Activated CD8-positive, alpha-beta memory T cell treated with anti-CD3 and anti-CD28 coated beads for 24 hours (primary cell): ENCODE measurements at regions not wholly inside any gene's neighbourhood (a gene's known extent, or its start where the extent isn't known, plus 50 kb on each side); places are given as distances from the start of the nearest gene placed in this dataset.

Experiments used
- DNase-seq: peaks from one replicate; pipeline ENCODE4 v3.0.0-alpha.2; 2020

GRCh38 chr13:88103824-88104223, 432.7 kb downstream of the SLITRK5 start:
- no peak for DNase-seq

GRCh38 chr13:88104576-88104975, 433.4 kb downstream of the SLITRK5 start:
- DNase-seq: no peak

DNA sequence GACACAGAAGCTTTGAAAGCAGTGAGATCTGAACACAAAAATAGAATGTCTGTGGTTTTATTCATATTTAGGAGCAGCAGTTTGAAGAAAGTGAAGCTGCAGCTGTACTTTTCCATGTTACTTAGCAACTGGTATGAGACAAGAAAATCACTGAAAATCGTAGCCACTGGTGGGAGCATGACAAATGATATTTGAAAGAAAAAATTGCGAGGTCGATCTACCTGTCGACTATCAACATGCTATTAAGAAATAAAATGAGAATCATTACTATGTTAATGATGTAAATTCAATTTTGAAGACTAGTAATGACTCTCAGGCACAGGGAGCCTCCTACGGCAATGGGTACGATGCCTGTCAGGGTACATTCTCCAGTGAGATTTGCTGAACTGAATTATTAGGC, 436.4 kb downstream of the SLITRK5 start:
- DNase-seq: no peak

- DNase-seq: no peak
Observed at GRCh38 chr13:88112526-88112925, 441.4 kb downstream of the SLITRK5 start.

- no peak for DNase-seq
Observed at GRCh38 chr13:88115976-88116375, 444.8 kb downstream of the SLITRK5 start.

GRCh38 chr13:88118952-88119351, 447.8 kb downstream of the SLITRK5 start:
- no peak for DNase-seq

- no peak for DNase-seq
Observed at GRCh38 chr13:88124142-88124541, 453.0 kb downstream of the SLITRK5 start.

DNA sequence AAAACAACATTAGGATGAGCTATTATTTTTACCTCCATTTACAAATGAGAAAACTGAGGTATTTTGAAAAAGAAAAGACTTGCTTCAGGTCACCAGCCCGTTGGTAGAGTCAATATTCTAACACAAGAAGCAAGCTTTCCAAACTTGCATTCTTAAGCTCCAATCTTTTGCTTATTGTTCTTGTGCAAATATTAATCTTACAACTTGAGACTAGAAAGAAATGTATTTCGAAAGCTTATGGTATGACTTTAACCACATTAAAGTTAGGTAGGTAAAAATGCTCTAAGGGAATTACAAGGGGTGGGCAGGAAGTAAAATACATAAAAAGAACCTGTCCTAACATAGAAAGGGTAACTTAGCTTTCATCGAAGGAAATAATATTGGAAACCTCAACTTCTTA, 453.9 kb downstream of the SLITRK5 start:
- no peak for DNase-seq

DNA sequence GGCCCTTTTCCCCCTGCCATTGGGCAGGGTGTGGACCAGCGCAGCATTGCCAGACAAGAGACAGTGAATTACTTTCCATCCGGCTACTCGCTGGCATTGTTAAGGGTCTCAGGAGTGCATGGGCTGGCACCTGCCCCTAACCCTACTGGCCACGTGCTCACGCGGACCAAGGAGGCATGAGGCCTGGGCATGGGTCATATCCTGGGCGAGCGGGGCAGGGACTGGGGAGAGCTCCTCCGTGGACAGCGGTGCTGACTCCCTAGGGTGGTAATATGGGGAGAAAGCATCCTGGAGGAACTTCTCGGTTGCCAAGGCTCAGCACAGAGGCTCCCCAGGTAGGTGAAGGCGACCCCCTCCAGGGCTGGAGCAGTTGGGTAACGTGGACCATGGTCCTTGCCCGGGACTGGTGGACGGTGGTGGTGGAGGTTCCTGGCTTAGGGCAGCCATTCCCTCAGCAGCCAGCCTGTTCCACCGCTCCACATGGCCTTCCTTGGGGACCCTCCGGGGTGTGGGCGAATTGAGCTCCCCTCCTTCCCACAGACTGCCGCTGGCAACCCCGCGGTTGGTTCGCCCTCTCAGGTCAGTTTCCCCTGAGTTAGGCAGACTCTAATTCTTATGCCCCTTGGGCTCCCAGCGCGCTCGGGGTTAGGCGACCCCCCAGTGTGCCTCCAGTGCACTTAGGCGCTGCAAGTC, 465.1 kb downstream of the SLITRK5 start:
- DNase-seq: no peak

DNA sequence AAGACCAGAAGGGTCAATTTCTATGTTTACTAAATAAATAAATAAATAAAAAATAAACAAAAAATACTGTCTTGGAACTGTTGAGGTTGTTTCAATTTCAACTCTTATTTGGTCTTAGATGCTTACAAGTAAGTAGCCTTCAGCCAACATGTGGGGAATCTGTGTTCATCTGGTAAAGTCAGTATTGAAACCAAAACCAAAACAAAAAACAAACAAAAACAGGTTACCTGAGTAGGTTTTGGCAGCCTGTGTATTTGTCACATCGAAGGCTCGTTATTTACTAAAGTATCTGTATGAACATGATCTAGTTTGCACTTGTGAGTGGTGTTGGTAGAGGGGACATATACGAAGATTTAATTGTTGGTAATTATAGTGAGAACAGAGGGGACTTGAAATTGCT, 471.5 kb downstream of the SLITRK5 start:
- no peak for DNase-seq

DNA sequence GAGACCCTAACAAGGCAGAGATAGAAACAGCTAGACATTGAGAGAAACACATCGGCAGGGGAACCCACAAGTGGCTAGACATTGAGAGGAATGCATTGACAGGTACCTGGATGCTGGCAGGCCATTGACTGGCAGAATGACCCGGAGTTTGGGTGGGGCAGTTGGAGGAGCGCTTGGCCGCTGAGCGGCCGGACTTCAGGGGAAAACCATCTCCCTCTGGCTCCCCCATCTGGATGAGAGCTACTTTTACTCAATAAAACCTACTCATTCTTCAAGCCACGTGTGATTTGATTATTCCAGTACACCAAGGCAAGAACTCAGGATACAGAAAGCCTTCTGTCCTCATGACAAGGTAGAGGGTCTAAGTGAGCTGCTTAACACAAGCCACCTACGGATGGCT, 473.4 kb downstream of the SLITRK5 start:
- no peak for DNase-seq

DNA sequence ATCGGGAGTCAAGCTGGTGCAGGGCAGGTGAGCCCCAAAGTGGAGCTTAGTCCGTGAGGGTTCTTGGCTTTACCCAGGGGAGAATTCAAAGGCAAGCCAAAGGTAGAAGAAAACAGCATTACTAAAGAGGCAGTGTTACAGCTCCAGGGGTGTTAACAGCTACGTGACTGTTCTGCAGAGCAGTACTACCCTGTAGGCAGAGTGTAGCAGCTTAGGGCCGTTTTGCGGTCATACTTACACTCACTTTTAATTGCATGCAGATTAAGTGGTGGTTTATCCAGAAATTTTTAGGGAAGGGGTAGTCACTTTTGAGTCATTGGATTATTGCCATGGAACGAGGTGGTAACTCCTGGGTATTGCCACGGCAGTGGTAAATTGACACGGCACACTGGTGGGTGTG, 482.2 kb downstream of the SLITRK5 start:
- no peak for DNase-seq

- DNase-seq: no peak
Observed at GRCh38 chr13:88154001-88154400, 482.8 kb downstream of the SLITRK5 start.

- DNase-seq: no peak
Observed at GRCh38 chr13:88162076-88162702, 491.0 kb downstream of the SLITRK5 start.

DNA sequence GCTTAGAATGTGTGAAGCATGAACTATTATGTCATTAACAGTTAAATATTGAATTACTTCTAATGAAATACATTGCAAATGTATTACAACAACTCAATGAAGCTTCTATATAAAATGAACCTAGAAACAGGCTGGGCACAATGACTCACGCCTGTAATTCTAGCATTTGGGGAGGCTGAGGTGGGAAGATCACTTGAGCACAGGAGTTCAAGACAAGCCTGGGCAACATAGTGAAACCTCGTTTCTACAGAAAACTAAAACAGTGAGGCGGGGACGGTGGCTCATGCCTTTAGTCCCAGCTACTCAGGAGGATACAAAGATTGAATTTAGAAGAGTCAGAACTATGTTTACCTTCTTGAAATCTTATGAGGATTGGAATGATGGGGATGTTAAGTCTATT, 505.1 kb downstream of the SLITRK5 start:
- no peak for DNase-seq

- DNase-seq: no peak
Observed at GRCh38 chr13:88183440-88183839, 512.3 kb downstream of the SLITRK5 start.

- no peak for DNase-seq
Observed at GRCh38 chr13:88188986-88189385, 517.8 kb downstream of the SLITRK5 start.

DNA sequence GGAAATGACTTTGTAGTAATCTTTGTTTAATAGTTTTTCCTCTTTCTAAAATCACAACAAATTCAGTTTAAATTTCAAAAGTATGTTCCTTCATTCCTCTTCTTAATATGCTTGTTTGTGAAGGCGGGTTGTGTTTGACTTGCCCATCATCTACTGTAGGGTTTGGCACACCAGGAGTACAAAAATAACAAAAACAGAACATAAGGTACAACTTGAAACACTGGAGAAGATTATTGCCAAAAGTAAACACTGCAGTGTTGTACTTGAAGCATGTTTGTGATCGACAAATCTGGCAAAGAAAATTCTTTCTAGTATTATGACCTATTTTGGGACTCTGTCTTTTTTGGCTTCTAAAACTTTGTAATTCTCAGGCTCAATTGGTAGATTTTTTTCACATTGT, 518.6 kb downstream of the SLITRK5 start:
- DNase-seq: no peak

GRCh38 chr13:88196106-88196505, 524.9 kb downstream of the SLITRK5 start:
- no peak for DNase-seq

- DNase-seq: no peak
Observed at GRCh38 chr13:88217372-88217771, 546.2 kb downstream of the SLITRK5 start.

DNA sequence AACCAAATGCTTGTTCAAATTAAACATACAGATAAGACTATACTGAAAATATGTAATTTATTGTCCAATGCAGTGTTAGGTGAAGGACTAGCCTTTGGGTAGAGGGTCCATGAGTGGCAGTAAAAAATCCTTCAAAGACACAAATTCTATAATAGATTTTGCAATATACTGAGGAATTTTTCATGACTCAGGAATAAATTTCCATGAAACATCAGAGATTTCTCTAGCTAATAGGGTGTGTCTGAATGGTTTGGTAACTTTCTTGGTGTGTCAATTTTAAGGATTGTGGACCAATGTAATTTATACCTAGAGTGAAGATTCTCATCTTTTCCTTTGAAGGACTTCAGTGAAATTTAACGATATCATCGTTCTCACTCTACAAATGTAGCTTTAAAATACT, 546.7 kb downstream of the SLITRK5 start:
- DNase-seq: no peak

DNA sequence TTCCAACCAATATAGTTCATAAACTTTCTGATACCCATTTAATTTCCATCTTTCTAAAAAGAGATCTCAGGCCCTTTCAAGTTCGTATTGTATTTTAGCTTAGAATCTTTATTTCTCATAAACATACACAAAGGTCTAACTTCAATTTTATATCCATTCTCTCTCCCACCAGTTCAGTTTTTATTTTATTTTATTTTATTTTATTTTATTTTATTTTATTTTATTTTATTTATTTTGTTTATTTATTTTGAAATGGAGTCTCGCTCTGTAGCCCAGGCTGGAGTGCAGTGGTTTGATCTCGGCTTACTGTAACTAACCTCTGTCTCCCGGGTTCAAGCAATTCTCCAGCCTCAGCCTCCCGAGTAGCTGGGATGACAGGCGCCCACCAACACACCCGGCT, 552.8 kb downstream of the SLITRK5 start:
- DNase-seq: no peak

- DNase-seq: no peak
Observed at GRCh38 chr13:88235441-88235840, 564.3 kb downstream of the SLITRK5 start.

DNA sequence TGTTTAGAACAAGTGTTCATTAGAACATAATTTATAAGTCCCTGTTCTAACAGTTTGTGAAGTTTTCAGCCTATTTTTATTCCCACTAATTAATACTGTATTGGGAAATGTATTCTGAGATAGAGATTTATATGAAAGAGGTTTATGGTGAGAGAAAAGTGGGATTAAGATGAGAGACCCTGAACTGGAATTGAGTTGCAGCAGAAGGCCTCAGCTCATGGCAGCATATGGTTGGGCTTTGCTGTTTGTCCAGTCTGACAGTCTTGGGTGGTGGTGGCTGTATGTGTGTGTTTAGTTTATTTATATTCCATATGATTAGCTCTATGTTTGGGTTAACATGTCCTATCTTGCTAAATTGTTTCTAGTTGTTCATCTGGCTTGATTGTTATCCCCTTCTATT, 575.1 kb downstream of the SLITRK5 start:
- no peak for DNase-seq

- no peak for DNase-seq
Observed at GRCh38 chr13:88248393-88248792, 577.2 kb downstream of the SLITRK5 start.
